Adrenal gland (tissue), 5 donors: ENCODE measurements at regions not wholly inside any gene's neighbourhood (a gene's known extent, or its start where the extent isn't known, plus 50 kb on each side); places are given as distances from the start of the nearest gene placed in this dataset.

Source experiments
- CTCF ChIP-seq, 6 experiments: fragments of 450-650 bp in 4 of 6; fragments of 200-600 bp in 2 of 6; sonication (generic) in 1 of 6; IDR thresholded peaks; 1 replicate in 5 of 6; 2 replicates in 1 of 6; pipeline versions ENCODE4 v1.5.1 to v1.8.0; 2016 to 2021; ENCODE audit warnings: antibody characterized with exemption in 6 of 6, mild to moderate bottlenecking in 2 of 6, moderate library complexity in 1 of 6
- POLR2A ChIP-seq, 2 donors: fragments of 450-650 bp; IDR thresholded peaks; one replicate each; pipeline ENCODE4 v1.6.1; 2017; ENCODE audit warnings: antibody characterized with exemption in 2 of 2, mild to moderate bottlenecking in 2 of 2, moderate library complexity in 1 of 2
- donor health status: DM: no; HTN: no; CAD: no.

DNA sequence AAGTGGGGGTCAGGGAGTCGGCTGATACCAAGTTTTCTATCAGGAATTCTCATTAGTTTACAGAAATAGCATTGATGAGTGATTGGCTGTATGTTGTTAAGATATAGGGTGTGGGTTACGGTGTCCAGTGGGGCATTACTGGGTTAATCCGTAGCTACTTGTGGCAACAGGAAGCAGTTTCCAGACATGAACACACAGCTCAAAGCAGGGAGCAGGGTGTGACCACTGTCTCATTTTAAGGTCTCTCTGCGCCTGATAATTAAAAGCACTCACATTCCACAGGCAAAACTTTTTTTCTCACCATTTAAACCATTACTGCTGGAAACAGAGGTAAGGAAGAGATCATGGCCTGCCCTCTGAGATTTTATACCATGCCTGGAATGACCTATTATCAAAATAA is 114.9 kb downstream of the SIK1 start:
- TF ChIP-seq POLR2A (IDR thresholded peaks at IDR 0.05) (no peak), CTCF (IDR thresholded peaks at IDR 0.05) (no peak)
